ENCODE measurements at regions not wholly inside any gene's neighbourhood (a gene's known extent, or its start where the extent isn't known, plus 50 kb on each side); places are given as distances from the start of the nearest gene placed in this dataset.
A peak's percentile ranks its signal among the peaks of the same experiment; 100 is the strongest.

- H4K8ac ChIP-seq (ENCODE audit: low read length) = no peak overlapping the region
- no peaks in the 10 kb centered on the region for H3K4me1 ChIP-seq (ENCODE audit: control insufficient read depth, insufficient read depth, low read depth, low read length)
- no peak overlapping the region for H3K9ac ChIP-seq (ENCODE audit: low read length)
- no peak overlapping the region for H2AFZ ChIP-seq (ENCODE audit: low read depth, low read length)
- H3K27me3 ChIP-seq (ENCODE audit: control insufficient read depth in 1 of 2, insufficient read depth in 1 of 2, low read length in 2 of 2) = no peaks in the 10 kb centered on the region
- no peak overlapping the region for H2BK12ac ChIP-seq (ENCODE audit: low read length in 2 of 2)
- H3K27ac ChIP-seq (ENCODE audit: low read length, poor library complexity, severe bottlenecking) = no peak overlapping the region
- no peak overlapping the region for H2AK5ac ChIP-seq (ENCODE audit: low read length, severe bottlenecking)
- no peak overlapping the region for H3K4ac ChIP-seq (ENCODE audit: low read depth in 1 of 2, low read length in 2 of 2)
- H3K4me3 ChIP-seq (ENCODE audit: insufficient read depth in 1 of 2, low read depth in 1 of 2, low read length in 2 of 2) = no peak overlapping the region
- no peaks in the 10 kb centered on the region for H3K79me1 ChIP-seq (replicated peaks; ENCODE audit: low read length, poor library complexity, severe bottlenecking)
- no peaks in the 10 kb centered on the region for H3K36me3 ChIP-seq (ENCODE audit: control insufficient read depth in 1 of 2, insufficient read depth in 2 of 2, low read depth in 1 of 2, low read length in 2 of 2)
- H4K91ac ChIP-seq (ENCODE audit: low read length) = no peak overlapping the region
- H2BK15ac ChIP-seq (ENCODE audit: low read depth, poor library complexity, severe bottlenecking) = no peak overlapping the region
- no peak overlapping the region for H2BK5ac ChIP-seq (ENCODE audit: low read depth, low read length, poor library complexity, severe bottlenecking)
- H3K4me2 ChIP-seq (ENCODE audit: low read length, poor library complexity, severe bottlenecking) = no peak overlapping the region
- DNase-seq = peak; percentile 14
- 64% methylated on average over 5 of the region's 5 CpGs for WGBS
- H3K14ac ChIP-seq (ENCODE audit: low read length in 2 of 2) = no peak overlapping the region
- H3K23ac ChIP-seq (ENCODE audit: low read length in 2 of 2) = no peak overlapping the region
- no peaks in the 10 kb centered on the region for H3K9me3 ChIP-seq (ENCODE audit: control insufficient read depth, low read length)
- H2BK120ac ChIP-seq (ENCODE audit: low read depth, low read length) = no peak overlapping the region
- no peak overlapping the region for H3K18ac ChIP-seq (ENCODE audit: low read depth in 1 of 2, low read length in 2 of 2)
Measured at GRCh38 chr4:189299706-189300105, 641.0 kb upstream of the FRG1 start.

- 92% methylated on average over 9 of the region's 9 CpGs for WGBS
Measured at GRCh38 chr4:189301692-189302091, 639.0 kb upstream of the FRG1 start.

GRCh38 chr4:189302719-189303118, 638.0 kb upstream of the FRG1 start:
- WGBS = 89% methylated on average over 6 of the region's 8 CpGs
- H3K27ac ChIP-seq (ENCODE audit: low read length, poor library complexity, severe bottlenecking) = no peak overlapping the region

More at GRCh38 chr4:189301692-189302091, 639.0 kb upstream of the FRG1 start:
- no peaks in the 10 kb centered on the region for H3K27me3 ChIP-seq (ENCODE audit: control insufficient read depth in 1 of 2, insufficient read depth in 1 of 2, low read length in 2 of 2)
- H4K91ac ChIP-seq (ENCODE audit: low read length) = peak overlapping the region; percentile 52
- H3K4me2 ChIP-seq (ENCODE audit: low read length, poor library complexity, severe bottlenecking) = no peak overlapping the region
- no peaks in the 10 kb centered on the region for H3K79me1 ChIP-seq (replicated peaks; ENCODE audit: low read length, poor library complexity, severe bottlenecking)
- no peak overlapping the region for H3K4me3 ChIP-seq (ENCODE audit: insufficient read depth in 1 of 2, low read depth in 1 of 2, low read length in 2 of 2)
- H3K23ac ChIP-seq (ENCODE audit: low read length in 2 of 2) = no peak overlapping the region
- H3K9me3 ChIP-seq (ENCODE audit: control insufficient read depth, low read length) = no peaks in the 10 kb centered on the region
- H3K18ac ChIP-seq (ENCODE audit: low read depth in 1 of 2, low read length in 2 of 2) = peak overlapping the region in 1 of 2 experiments; percentile 67
- no peak overlapping the region for H3K9ac ChIP-seq (ENCODE audit: low read length)
- no peak overlapping the region for H2BK120ac ChIP-seq (ENCODE audit: low read depth, low read length)
- peak overlapping the region; percentile 49 for H2AFZ ChIP-seq (ENCODE audit: low read depth, low read length)
- no peak overlapping the region for H3K4ac ChIP-seq (ENCODE audit: low read depth in 1 of 2, low read length in 2 of 2)
- no peak overlapping the region for H4K8ac ChIP-seq (ENCODE audit: low read length)
- peak overlapping the region in 1 of 2 experiments; percentile 33 for H2BK12ac ChIP-seq (ENCODE audit: low read length in 2 of 2)
- H3K36me3 ChIP-seq (ENCODE audit: control insufficient read depth in 1 of 2, insufficient read depth in 2 of 2, low read depth in 1 of 2, low read length in 2 of 2) = no peaks in the 10 kb centered on the region
- H3K14ac ChIP-seq (ENCODE audit: low read length in 2 of 2) = peak overlapping the region in 1 of 2 experiments; percentile 1
- no peak overlapping the region for H2BK5ac ChIP-seq (ENCODE audit: low read depth, low read length, poor library complexity, severe bottlenecking)
- no peak overlapping the region for H2BK15ac ChIP-seq (ENCODE audit: low read depth, poor library complexity, severe bottlenecking)
- H3K27ac ChIP-seq (ENCODE audit: low read length, poor library complexity, severe bottlenecking) = no peak overlapping the region
- no peaks in the 10 kb centered on the region for H3K4me1 ChIP-seq (ENCODE audit: control insufficient read depth, insufficient read depth, low read depth, low read length)
- H2AK5ac ChIP-seq (ENCODE audit: low read length, severe bottlenecking) = no peak overlapping the region
- DNase-seq = no peak

GRCh38 chr4:189304167-189304566, 636.5 kb upstream of the FRG1 start:
- no peaks in the 10 kb centered on the region for H3K36me3 ChIP-seq (ENCODE audit: control insufficient read depth in 1 of 2, insufficient read depth in 2 of 2, low read depth in 1 of 2, low read length in 2 of 2)
- no peaks in the 10 kb centered on the region for H3K9me3 ChIP-seq (ENCODE audit: control insufficient read depth, low read length)
- no peak overlapping the region for H4K91ac ChIP-seq (ENCODE audit: low read length)
- H3K18ac ChIP-seq (ENCODE audit: low read depth in 1 of 2, low read length in 2 of 2) = no peak overlapping the region
- no peak overlapping the region for H2AK5ac ChIP-seq (ENCODE audit: low read length, severe bottlenecking)
- H3K4me1 ChIP-seq (ENCODE audit: control insufficient read depth, insufficient read depth, low read depth, low read length) = no peaks in the 10 kb centered on the region
- no peak overlapping the region for H4K8ac ChIP-seq (ENCODE audit: low read length)
- no peak overlapping the region for H2BK5ac ChIP-seq (ENCODE audit: low read depth, low read length, poor library complexity, severe bottlenecking)
- no peak overlapping the region for H2BK15ac ChIP-seq (ENCODE audit: low read depth, poor library complexity, severe bottlenecking)
- no peak overlapping the region for H3K23ac ChIP-seq (ENCODE audit: low read length in 2 of 2)
- no peak overlapping the region for H2BK120ac ChIP-seq (ENCODE audit: low read depth, low read length)
- H3K4me2 ChIP-seq (ENCODE audit: low read length, poor library complexity, severe bottlenecking) = no peak overlapping the region
- no peak overlapping the region for H3K27ac ChIP-seq (ENCODE audit: low read length, poor library complexity, severe bottlenecking)
- H3K9ac ChIP-seq (ENCODE audit: low read length) = no peak overlapping the region
- no peak overlapping the region for H3K4me3 ChIP-seq (ENCODE audit: insufficient read depth in 1 of 2, low read depth in 1 of 2, low read length in 2 of 2)
- H2BK12ac ChIP-seq (ENCODE audit: low read length in 2 of 2) = no peak overlapping the region
- no peaks in the 10 kb centered on the region for H3K79me1 ChIP-seq (replicated peaks; ENCODE audit: low read length, poor library complexity, severe bottlenecking)
- no CpG with 5 or more reads among the region's 2 CpGs for WGBS
- no peak overlapping the region for H3K4ac ChIP-seq (ENCODE audit: low read depth in 1 of 2, low read length in 2 of 2)
- H3K14ac ChIP-seq (ENCODE audit: low read length in 2 of 2) = no peak overlapping the region
- H3K27me3 ChIP-seq (ENCODE audit: control insufficient read depth in 1 of 2, insufficient read depth in 1 of 2, low read length in 2 of 2) = no peaks in the 10 kb centered on the region
- peak; percentile 57 for DNase-seq
- H2AFZ ChIP-seq (ENCODE audit: low read depth, low read length) = no peak overlapping the region

More at GRCh38 chr4:189302719-189303118, 638.0 kb upstream of the FRG1 start:
- no peak overlapping the region for H2BK120ac ChIP-seq (ENCODE audit: low read depth, low read length)
- no peaks in the 10 kb centered on the region for H3K27me3 ChIP-seq (ENCODE audit: control insufficient read depth in 1 of 2, insufficient read depth in 1 of 2, low read length in 2 of 2)
- no peaks in the 10 kb centered on the region for H3K9me3 ChIP-seq (ENCODE audit: control insufficient read depth, low read length)
- H4K8ac ChIP-seq (ENCODE audit: low read length) = no peak overlapping the region
- H2BK12ac ChIP-seq (ENCODE audit: low read length in 2 of 2) = no peak overlapping the region
- no peak overlapping the region for H2AFZ ChIP-seq (ENCODE audit: low read depth, low read length)
- H3K79me1 ChIP-seq (replicated peaks; ENCODE audit: low read length, poor library complexity, severe bottlenecking) = no peaks in the 10 kb centered on the region
- H2BK5ac ChIP-seq (ENCODE audit: low read depth, low read length, poor library complexity, severe bottlenecking) = no peak overlapping the region
- no peak overlapping the region for H3K18ac ChIP-seq (ENCODE audit: low read depth in 1 of 2, low read length in 2 of 2)
- no peak overlapping the region for H2AK5ac ChIP-seq (ENCODE audit: low read length, severe bottlenecking)
- no peak overlapping the region for H3K4me2 ChIP-seq (ENCODE audit: low read length, poor library complexity, severe bottlenecking)
- no peak overlapping the region for H2BK15ac ChIP-seq (ENCODE audit: low read depth, poor library complexity, severe bottlenecking)
- no peak overlapping the region for H4K91ac ChIP-seq (ENCODE audit: low read length)
- H3K14ac ChIP-seq (ENCODE audit: low read length in 2 of 2) = no peak overlapping the region
- no peak overlapping the region for H3K4ac ChIP-seq (ENCODE audit: low read depth in 1 of 2, low read length in 2 of 2)
- no peaks in the 10 kb centered on the region for H3K36me3 ChIP-seq (ENCODE audit: control insufficient read depth in 1 of 2, insufficient read depth in 2 of 2, low read depth in 1 of 2, low read length in 2 of 2)
- no peak overlapping the region for H3K9ac ChIP-seq (ENCODE audit: low read length)
- no peak for DNase-seq
- H3K4me1 ChIP-seq (ENCODE audit: control insufficient read depth, insufficient read depth, low read depth, low read length) = no peaks in the 10 kb centered on the region
- H3K23ac ChIP-seq (ENCODE audit: low read length in 2 of 2) = no peak overlapping the region
- H3K4me3 ChIP-seq (ENCODE audit: insufficient read depth in 1 of 2, low read depth in 1 of 2, low read length in 2 of 2) = no peak overlapping the region
